Mononuclear cell (primary cell): ENCODE measurements at regions not wholly inside any gene's neighbourhood (a gene's known extent, or its start where the extent isn't known, plus 50 kb on each side); places are given as distances from the start of the nearest gene placed in this dataset.

Experiments used
- H3K27me3 ChIP-seq: 2 replicates; pipeline ENCODE4 v1.6.0; 2011; ENCODE audit warnings: low read length, control low read depth; ENCODE audit not compliant: insufficient read depth
- H3K4me1 ChIP-seq: 2 replicates; pipeline ENCODE4 v1.5.1; 2011; ENCODE audit warnings: mild to moderate bottlenecking, low read length, control low read depth; ENCODE audit not compliant: insufficient read depth
- H3K4me3 ChIP-seq: 2 replicates; pipeline ENCODE4 v1.5.1; 2011; ENCODE audit warnings: mild to moderate bottlenecking, low read length, moderate library complexity
- H3K9me3 ChIP-seq: 2 replicates; pipeline ENCODE4 v1.5.1; 2011; ENCODE audit warnings: low read depth, mild to moderate bottlenecking, control low read depth, low read length

- no peaks in the 10 kb centered on the region for H3K27me3 ChIP-seq
- H3K9me3 ChIP-seq: peaks cover 5% of the 10 kb centered on the region
- H3K4me1 ChIP-seq: no peaks in the 10 kb centered on the region
- H3K4me3 ChIP-seq: no peak overlapping the region
These were observed 541.8 kb downstream of the ETV1 start for GRCh38 chr7:13447637-13448036.

GRCh38 chr7:13448243-13448642 is 541.2 kb downstream of the ETV1 start:
- H3K4me3 ChIP-seq: no peak overlapping the region
- H3K27me3 ChIP-seq: no peaks in the 10 kb centered on the region

GRCh38 chr7:13449460-13449859 is 540.0 kb downstream of the ETV1 start:
- Histone ChIP-seq H3K4me3 (no peak overlapping the region), H3K4me1 (no peaks in the 10 kb centered on the region)

More at GRCh38 chr7:13448243-13448642, 541.2 kb downstream of the ETV1 start:
- Histone ChIP-seq H3K4me1 (no peaks in the 10 kb centered on the region), H3K9me3 (peaks cover 5% of the 10 kb centered on the region)

GRCh38 chr7:13454916-13455592 is 534.4 kb downstream of the ETV1 start:
- Histone ChIP-seq H3K27me3 (no peaks in the 10 kb centered on the region), H3K9me3 (no peaks in the 10 kb centered on the region), H3K4me1 (no peaks in the 10 kb centered on the region), H3K4me3 (no peak overlapping the region)

More at GRCh38 chr7:13449460-13449859, 540.0 kb downstream of the ETV1 start:
- Histone ChIP-seq H3K9me3 (peaks cover 5% of the 10 kb centered on the region), H3K27me3 (no peaks in the 10 kb centered on the region)

- no peaks in the 10 kb centered on the region for H3K4me1 ChIP-seq
- no peaks in the 10 kb centered on the region for H3K9me3 ChIP-seq
- H3K27me3 ChIP-seq: no peaks in the 10 kb centered on the region
- no peak overlapping the region for H3K4me3 ChIP-seq
These were observed 531.7 kb downstream of the ETV1 start for GRCh38 chr7:13457790-13458189.

- Histone ChIP-seq H3K4me3 (no peak overlapping the region), H3K9me3 (no peaks in the 10 kb centered on the region), H3K4me1 (no peaks in the 10 kb centered on the region), H3K27me3 (no peaks in the 10 kb centered on the region)
These were observed 522.5 kb downstream of the ETV1 start for GRCh38 chr7:13466874-13467547.

GRCh38 chr7:13476881-13477444 is 512.5 kb downstream of the ETV1 start:
- no peak overlapping the region for H3K4me3 ChIP-seq
- no peaks in the 10 kb centered on the region for H3K27me3 ChIP-seq
- no peaks in the 10 kb centered on the region for H3K4me1 ChIP-seq
- H3K9me3 ChIP-seq: no peaks in the 10 kb centered on the region

GRCh38 chr7:13489386-13489785 is 500.1 kb downstream of the ETV1 start:
- no peaks in the 10 kb centered on the region for H3K27me3 ChIP-seq
- no peak overlapping the region for H3K4me3 ChIP-seq
- H3K9me3 ChIP-seq: no peaks in the 10 kb centered on the region
- H3K4me1 ChIP-seq: no peaks in the 10 kb centered on the region

GRCh38 chr7:13496976-13497375 is 492.5 kb downstream of the ETV1 start:
- H3K4me1 ChIP-seq: no peaks in the 10 kb centered on the region
- H3K27me3 ChIP-seq: no peaks in the 10 kb centered on the region
- no peaks in the 10 kb centered on the region for H3K9me3 ChIP-seq
- no peak overlapping the region for H3K4me3 ChIP-seq

- Histone ChIP-seq H3K9me3 (no peaks in the 10 kb centered on the region), H3K4me1 (no peaks in the 10 kb centered on the region), H3K27me3 (no peaks in the 10 kb centered on the region), H3K4me3 (no peak overlapping the region)
These were observed 480.9 kb downstream of the ETV1 start for GRCh38 chr7:13508586-13508985.

- no peaks in the 10 kb centered on the region for H3K27me3 ChIP-seq
- H3K4me1 ChIP-seq: no peaks in the 10 kb centered on the region
- no peaks in the 10 kb centered on the region for H3K9me3 ChIP-seq
- no peak overlapping the region for H3K4me3 ChIP-seq
These were observed 470.7 kb downstream of the ETV1 start for GRCh38 chr7:13518738-13519137.

GRCh38 chr7:13524076-13524475 is 465.4 kb downstream of the ETV1 start:
- H3K9me3 ChIP-seq: no peaks in the 10 kb centered on the region
- H3K4me3 ChIP-seq: no peak overlapping the region

GRCh38 chr7:13532028-13532753 is 457.3 kb downstream of the ETV1 start:
- Histone ChIP-seq H3K9me3 (no peaks in the 10 kb centered on the region), H3K4me3 (no peak overlapping the region), H3K27me3 (no peaks in the 10 kb centered on the region), H3K4me1 (no peaks in the 10 kb centered on the region)

More at GRCh38 chr7:13524076-13524475, 465.4 kb downstream of the ETV1 start:
- Histone ChIP-seq H3K4me1 (no peaks in the 10 kb centered on the region), H3K27me3 (no peaks in the 10 kb centered on the region)

- no peaks in the 10 kb centered on the region for H3K27me3 ChIP-seq
- H3K9me3 ChIP-seq: no peaks in the 10 kb centered on the region
- no peaks in the 10 kb centered on the region for H3K4me1 ChIP-seq
- no peak overlapping the region for H3K4me3 ChIP-seq
These were observed 450.8 kb downstream of the ETV1 start for GRCh38 chr7:13538669-13539068.

GRCh38 chr7:13540429-13540828 is 449.0 kb downstream of the ETV1 start:
- Histone ChIP-seq H3K4me1 (no peaks in the 10 kb centered on the region), H3K27me3 (no peaks in the 10 kb centered on the region), H3K4me3 (no peak overlapping the region), H3K9me3 (no peaks in the 10 kb centered on the region)
